GM19351 (cell line): ENCODE measurements at regions not wholly inside any gene's neighbourhood (a gene's known extent, or its start where the extent isn't known, plus 50 kb on each side); places are given as distances from the start of the nearest gene placed in this dataset.
"Not testable (repeated sequence)": the region's sequence is repeated elsewhere in the genome, so short reads cannot be mapped to it uniquely, and the experiment has no call there.

ENCODE experiments used
- ATAC-seq: cut with Tn5 transposase; IDR thresholded peaks from one replicate; pipeline ENCODE4 v1.9.1; 2021; ENCODE audit warnings: mild to moderate bottlenecking, moderate library complexity; ENCODE audit not compliant: unreplicated experiment

DNA sequence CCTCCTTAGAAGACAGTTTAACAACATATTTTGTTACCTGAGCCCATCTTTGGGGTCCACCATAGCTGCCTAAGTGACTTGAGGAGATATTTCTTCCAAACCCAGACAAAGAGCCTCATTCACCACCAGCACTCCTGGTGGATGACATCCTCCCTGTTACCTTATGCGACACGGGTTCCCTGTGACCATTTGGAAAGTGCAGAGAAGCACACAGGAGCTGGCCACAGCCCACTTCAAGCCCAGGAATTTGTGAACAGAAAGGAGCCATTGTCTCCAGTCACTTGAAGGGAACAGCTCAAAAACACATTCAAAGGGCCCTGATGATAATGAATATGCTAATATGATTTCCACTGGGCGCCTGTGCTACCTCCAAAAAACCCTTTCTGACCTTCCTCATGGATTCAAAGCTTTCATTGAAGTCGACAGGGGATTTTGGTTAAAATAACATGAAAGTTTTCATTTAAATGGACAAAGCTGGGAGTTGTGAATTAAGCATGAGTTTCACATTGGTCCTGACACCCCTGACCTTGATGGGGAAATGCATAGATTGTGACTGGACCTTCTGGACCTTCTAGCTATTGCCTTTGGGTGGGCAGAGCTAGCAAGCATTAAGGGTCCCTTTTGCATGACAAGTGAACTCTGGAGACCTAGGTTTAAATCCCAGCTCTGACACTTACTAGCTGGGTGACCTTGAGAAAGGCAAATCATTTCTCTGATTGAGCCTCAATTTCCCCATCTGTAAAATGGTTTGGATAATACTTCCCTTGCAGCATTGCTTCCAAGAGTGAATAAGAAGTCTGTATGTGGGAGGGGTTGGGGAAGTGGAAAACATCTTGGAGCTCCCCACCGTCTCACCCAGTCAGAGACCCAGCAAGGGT, 83.3 kb upstream of the SIRPA start:
- no peak for ATAC-seq

DNA sequence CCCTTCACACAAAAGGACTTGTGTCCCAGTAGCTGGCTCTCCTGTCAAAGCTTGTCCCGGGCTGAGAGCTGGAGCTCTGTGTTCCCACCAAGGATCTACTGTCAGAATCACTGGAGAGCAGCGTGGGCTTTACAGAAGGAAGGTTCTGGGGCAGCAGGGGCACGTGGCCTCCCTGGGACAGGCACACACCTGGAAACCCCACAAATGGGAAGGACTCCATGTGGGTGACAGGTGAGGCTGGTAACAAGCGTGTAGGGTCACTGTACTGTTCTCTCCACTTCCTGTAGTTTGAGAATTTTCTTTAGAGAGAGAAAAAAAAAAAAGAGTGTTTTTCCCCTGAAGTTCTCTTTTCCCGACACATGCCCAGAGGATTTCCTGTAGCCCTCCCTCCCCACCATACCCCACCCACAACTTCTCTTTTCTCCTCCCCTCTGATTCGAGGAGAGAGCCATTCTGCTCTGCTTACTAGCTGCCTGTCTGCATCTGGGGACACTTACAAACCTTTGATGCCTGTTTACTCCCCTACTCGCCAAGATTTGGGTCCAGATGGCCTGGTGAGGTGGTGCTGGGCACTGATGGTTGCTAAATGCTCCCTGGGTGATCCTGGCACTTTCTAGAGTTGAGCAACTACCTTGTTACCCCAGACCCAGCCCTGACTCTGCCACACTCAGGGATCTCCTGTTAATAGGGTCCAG, 84.1 kb upstream of the SIRPA start:
- ATAC-seq, result no peak

DNA sequence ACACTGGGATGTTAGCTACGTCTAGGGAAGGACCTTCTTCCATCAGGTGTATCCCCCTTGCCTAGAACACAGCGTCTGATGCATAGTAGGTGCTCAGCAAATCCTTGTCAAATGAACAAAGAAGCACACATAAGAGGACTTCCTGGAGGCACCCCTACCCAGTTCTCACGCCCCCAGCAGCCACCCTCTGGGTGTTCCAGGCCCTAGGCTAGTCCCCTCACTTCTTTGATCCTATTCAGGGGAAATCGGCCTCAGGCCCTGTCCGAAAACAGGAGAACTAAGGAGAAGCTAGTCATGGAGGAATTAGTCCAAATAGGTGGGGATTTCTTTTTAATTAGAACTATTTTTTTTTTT, 84.7 kb upstream of the SIRPA start:
- ATAC-seq, result no peak

DNA sequence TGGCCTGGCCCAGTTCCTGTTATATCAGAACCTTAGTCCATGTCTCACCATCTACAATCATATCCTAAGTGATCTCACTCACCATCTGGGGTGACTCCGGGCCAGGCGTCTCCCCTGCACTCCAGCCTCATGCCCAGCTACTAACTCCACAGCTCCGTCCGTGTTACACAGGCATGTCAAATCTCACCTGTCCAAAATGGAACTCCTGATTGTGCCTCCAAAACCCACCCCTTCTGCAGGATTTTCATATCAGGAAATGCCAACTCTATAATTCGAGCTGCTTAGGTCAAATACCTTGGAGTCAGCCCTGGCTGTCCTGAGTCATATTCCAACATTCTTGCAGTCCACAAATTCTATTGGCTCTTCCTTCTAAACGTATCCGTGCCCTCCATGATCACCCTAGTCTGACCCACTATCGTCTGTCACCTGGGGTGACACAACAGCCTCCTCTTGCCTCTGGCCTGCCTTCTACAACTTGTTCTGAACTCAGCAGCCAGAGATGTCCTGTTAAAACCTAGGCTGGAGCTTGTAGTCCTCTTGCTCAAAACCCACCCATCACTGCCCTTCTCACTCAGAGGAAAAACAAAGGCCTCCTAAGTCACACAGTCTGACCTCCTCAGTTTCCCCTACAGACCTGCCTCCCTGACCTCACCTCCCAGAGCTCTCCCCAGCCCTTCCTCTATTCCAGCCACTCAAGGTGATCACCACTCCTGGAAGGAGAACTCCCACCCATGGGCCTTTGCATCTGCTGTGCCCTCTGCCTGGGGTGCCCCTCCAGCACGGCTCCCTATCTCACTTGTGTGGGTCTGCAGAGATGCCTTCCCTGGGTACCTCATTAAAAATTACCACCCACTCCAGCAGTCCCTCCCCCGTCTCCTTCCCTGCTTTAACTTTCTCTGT, 85.3 kb upstream of the SIRPA start:
- no peak for ATAC-seq

DNA sequence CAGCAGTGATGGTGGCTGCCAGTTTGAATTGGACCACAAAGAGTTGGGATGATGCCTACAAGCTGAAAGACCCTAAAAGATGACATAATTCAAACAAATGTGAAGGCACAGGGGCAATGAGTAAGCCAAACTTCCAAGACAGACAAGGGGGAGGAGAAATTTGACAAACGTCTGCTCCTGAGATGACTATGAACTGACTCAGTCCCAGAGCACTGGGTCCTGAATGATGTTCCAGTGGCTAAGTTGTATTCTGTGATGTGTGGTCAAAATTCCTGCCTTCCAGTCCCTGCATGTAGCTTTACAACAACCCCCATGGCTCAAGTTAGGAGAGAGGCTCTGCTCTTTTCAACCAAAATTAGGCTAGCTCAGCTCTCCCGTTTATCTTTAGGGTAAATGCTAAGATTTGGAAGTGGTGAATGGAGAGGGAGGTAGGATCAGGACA, 86.1 kb upstream of the SIRPA start:
- no peak for ATAC-seq

DNA sequence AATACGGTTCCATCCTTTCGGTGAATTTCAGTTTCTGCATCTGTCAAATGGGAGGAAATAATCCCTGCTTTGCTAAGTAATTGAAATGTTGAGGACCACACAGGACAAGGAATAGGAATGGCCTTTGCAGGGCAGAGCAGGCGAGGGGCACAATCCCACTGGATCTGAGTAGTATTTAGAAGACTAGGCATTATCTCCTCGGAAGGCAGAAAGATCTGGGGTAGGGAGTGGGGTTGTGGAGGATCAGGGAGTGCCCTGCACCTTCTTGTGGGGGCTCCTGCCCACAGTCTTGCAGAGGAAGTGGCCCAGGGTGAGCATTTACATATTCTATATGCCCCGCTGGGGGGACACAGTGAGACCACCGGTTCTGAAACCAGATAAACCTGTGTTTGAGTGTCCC, 87.1 kb upstream of the SIRPA start:
- no peak for ATAC-seq

- no peak for ATAC-seq
Observed at GRCh38 chr20:1807394-1807793, 87.8 kb upstream of the SIRPA start.

DNA sequence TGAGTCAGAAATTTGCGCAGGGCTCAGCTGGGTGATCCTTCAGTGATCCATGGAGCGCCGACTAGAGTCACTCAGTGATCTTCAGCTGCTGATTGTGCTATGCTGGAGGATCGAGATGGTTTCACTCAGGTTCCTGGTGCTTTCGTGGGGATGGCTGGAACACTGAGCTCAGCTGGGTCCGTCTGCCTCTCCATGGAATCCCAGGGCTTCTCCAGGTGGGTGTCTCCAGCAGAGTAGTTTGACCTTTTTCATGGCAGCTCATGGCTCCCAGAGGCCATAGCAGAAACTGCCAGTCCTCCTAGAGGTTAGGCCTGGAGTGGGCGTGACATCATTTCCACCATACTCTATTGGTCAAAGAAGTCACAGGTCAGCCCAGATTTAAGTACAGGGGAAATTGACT, 88.8 kb upstream of the SIRPA start:
- no peak for ATAC-seq

GRCh38 chr20:1805816-1806215, 89.4 kb upstream of the SIRPA start:
- no peak for ATAC-seq

- ATAC-seq, result no peak
Observed at GRCh38 chr20:1805161-1805581, 90.0 kb upstream of the SIRPA start.

DNA sequence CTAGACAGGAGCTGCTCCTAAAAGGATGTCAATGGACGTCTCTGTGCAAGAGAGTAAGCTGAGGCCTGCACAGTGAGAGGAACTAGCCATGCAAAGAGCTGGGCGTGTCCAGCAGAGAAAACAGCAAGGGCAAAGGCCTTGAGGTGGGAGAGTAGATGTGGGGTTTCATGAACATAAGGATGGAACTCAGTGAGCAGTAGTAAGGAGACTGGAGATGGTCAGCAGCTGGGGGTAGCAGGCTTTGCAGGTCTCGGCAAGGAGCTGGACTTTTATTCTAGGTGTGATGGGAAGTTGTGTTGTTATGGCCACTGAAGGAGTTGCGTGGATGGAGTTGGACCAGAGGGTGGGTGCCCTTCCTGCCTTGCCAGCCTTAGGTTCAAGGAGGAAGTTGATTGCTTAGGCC, 90.7 kb upstream of the SIRPA start:
- ATAC-seq, result no peak

- ATAC-seq, result no peak
Observed at GRCh38 chr20:1803932-1804501, 91.2 kb upstream of the SIRPA start.

- ATAC-seq, result peak; percentile 61
Observed at GRCh38 chr20:1803061-1803931, 91.9 kb upstream of the SIRPA start.

DNA sequence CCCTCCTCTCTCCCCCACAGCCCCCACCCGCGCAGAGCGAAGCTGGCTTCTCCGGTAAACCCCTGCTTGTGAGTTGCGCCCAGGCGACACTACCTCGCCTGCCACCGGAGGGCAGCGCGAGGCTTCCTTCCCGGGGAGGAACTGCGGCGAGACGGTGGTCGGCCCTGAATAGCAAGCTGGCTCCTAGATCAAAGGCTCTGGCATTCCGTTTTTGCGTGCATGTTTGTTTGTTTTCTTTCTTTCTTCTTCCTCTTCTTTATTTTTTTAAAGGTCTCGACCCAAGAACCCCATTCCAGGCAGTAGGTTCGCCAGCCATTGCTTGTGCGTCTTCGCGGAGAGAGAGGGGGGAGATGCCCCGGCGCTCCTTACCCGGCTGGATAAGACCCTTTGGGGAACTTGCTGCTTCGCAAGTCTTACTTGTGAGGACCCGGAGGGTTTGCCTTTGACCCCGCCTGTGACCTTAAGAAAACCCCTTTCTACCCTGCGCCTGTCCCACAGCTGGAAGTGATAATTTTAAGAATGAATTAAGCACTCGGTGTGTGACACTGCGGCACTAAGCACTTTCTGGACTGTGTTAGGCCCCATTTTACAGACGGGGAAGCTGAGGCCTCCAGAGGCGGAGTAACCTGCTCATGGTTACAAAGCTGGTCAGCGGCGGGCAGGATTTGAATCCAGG, 92.7 kb upstream of the SIRPA start:
- ATAC-seq, result no peak

DNA sequence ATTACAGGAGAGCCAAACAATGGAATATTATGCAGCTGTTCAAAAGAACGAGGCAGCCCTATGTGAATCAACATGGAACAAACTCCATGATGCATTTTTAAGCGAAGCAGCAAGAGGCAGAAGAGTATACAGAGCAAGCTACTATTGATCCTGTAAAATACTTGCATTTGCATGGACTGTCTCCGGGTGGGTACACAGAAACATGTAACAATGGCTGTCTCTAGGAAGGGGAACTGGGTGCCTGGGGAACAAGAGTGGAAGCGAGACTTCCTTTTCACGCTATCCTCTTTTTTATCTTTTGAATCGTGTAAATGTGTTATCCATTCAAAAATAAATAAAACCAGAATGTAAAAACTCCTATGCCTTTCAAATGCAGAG, 93.3 kb upstream of the SIRPA start:
- ATAC-seq, result no peak

GRCh38 chr20:1801225-1801928, 93.8 kb upstream of the SIRPA start:
- ATAC-seq, result no peak

- no peak for ATAC-seq
Observed at GRCh38 chr20:1800777-1801176, 94.4 kb upstream of the SIRPA start.

GRCh38 chr20:1800180-1800579, 95.0 kb upstream of the SIRPA start:
- no peak for ATAC-seq

- ATAC-seq, result not testable (repeated sequence)
Observed at GRCh38 chr20:1799746-1800145, 95.5 kb upstream of the SIRPA start.
